Hepatocyte (in vitro differentiated cells): ENCODE measurements at regions not wholly inside any gene's neighbourhood (a gene's known extent, or its start where the extent isn't known, plus 50 kb on each side); places are given as distances from the start of the nearest gene placed in this dataset.

Experiments used
- CTCF ChIP-seq: fragments of 200-600 bp; sonication (generic); IDR thresholded peaks from 2 replicates; pipeline ENCODE4 v1.5.1; 2016; ENCODE audit warnings: antibody characterized with exemption, mild to moderate bottlenecking; ENCODE audit not compliant: poor library complexity
- EZH2 ChIP-seq: fragments of 200-600 bp; sonication (generic); IDR thresholded peaks from 2 replicates; pipeline ENCODE4 v1.6.1; 2016; ENCODE audit warnings: antibody characterized with exemption, mild to moderate bottlenecking, borderline replicate concordance

DNA sequence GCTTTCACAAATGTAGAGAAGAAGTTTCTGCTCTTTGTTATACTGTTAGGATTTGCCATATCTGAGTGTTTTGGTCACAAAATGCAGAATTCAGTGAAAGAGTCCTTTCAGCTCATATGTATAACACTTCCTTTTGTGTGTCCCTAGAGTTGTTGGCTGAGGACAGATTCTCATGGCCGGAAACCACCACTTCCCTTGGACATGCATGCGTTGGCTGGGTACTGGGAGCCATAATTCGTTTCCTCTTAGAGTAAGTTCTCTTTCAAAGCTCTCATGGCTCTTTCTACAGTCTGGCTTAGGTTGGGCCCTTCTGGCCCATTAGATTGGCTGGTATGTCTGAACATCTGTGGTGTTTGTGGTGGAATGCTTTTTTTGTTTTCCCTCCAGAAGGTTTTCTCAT lies 298.5 kb downstream of the DIPK2A start:
- TF ChIP-seq EZH2, result no peak
- no peak for TF ChIP-seq CTCF
